H9 (cell line): ENCODE measurements at regions not wholly inside any gene's neighbourhood (a gene's known extent, or its start where the extent isn't known, plus 50 kb on each side); places are given as distances from the start of the nearest gene placed in this dataset.
"Not testable (repeated sequence)": the region's sequence is repeated elsewhere in the genome, so short reads cannot be mapped to it uniquely, and the experiment has no call there.

Experiments
- DNase-seq: peaks from one replicate; pipeline ENCODE4 v3.0.0-alpha.2; 2017
- H2AFZ ChIP-seq: one replicate; pipeline ENCODE4 v1.6.1; 2013; ENCODE audit warnings: mild to moderate bottlenecking, low read length, control low read depth, moderate library complexity
- H2AK5ac ChIP-seq: 2 replicates; pipeline ENCODE4 v1.6.1; 2013; ENCODE audit warnings: low read length, control low read depth, mixed read lengths; ENCODE audit not compliant: insufficient read length
- H2BK120ac ChIP-seq: one replicate; pipeline ENCODE4 v1.6.1; 2013; ENCODE audit warnings: low read depth, mild to moderate bottlenecking, low read length, control low read depth, inconsistent platforms; ENCODE audit not compliant: poor library complexity, severe bottlenecking
- H2BK12ac ChIP-seq: 2 replicates; pipeline ENCODE4 v1.6.1; 2013; ENCODE audit warnings: low read length, control low read depth, mixed read lengths, low read depth; ENCODE audit not compliant: insufficient read length
- H2BK15ac ChIP-seq: 2 replicates; pipeline ENCODE4 v1.6.1; 2013; ENCODE audit warnings: low read depth, low read length, control low read depth
- H2BK20ac ChIP-seq: one replicate; pipeline ENCODE4 v1.6.1; 2013; ENCODE audit warnings: low read depth, mild to moderate bottlenecking, low read length, control low read depth, inconsistent platforms; ENCODE audit not compliant: poor library complexity, severe bottlenecking
- H2BK5ac ChIP-seq: 2 replicates; pipeline ENCODE4 v1.6.1; 2013; ENCODE audit warnings: low read length, control low read depth, mixed read lengths; ENCODE audit not compliant: insufficient read length
- H3K14ac ChIP-seq: 2 replicates; pipeline ENCODE4 v1.6.1; 2013; ENCODE audit warnings: low read length, control low read depth; ENCODE audit not compliant: insufficient read depth
- H3K18ac ChIP-seq: 2 replicates; pipeline ENCODE4 v1.6.1; 2013; ENCODE audit warnings: low read depth, mild to moderate bottlenecking, mixed read lengths, low read length, control low read depth; ENCODE audit not compliant: insufficient read length
- H3K23ac ChIP-seq: 2 replicates; pipeline ENCODE4 v1.6.1; 2013; ENCODE audit warnings: low read length, control low read depth, mixed read lengths, low read depth; ENCODE audit not compliant: insufficient read length
- H3K23me2 ChIP-seq: 2 replicates; pipeline ENCODE4 v1.6.1; 2013; ENCODE audit warnings: low read depth, mild to moderate bottlenecking, mixed read lengths, low read length, control low read depth; ENCODE audit not compliant: insufficient read length, poor library complexity, severe bottlenecking
- H3K27ac ChIP-seq: 2 replicates; pipeline ENCODE4 v1.5.1; 2013; ENCODE audit warnings: low read length, control low read depth, mixed read lengths, low read depth; ENCODE audit not compliant: insufficient read length
- H3K27me3 ChIP-seq: 2 replicates; pipeline ENCODE4 v1.6.1; 2013; ENCODE audit warnings: low read length, control low read depth, inconsistent platforms; ENCODE audit not compliant: insufficient read depth
- H3K4ac ChIP-seq: 2 replicates; pipeline ENCODE4 v1.6.1; 2013; ENCODE audit warnings: low read depth, mild to moderate bottlenecking, control low read depth, inconsistent platforms, low read length, moderate library complexity
- H3K4me1 ChIP-seq: 2 replicates; pipeline ENCODE4 v1.6.1; 2013; ENCODE audit warnings: low read length, control low read depth, inconsistent platforms; ENCODE audit not compliant: insufficient read depth
- H3K4me2 ChIP-seq: 2 replicates; pipeline ENCODE4 v1.6.1; 2013; ENCODE audit warnings: low read length, control low read depth, mixed read lengths; ENCODE audit not compliant: insufficient read length, insufficient read depth
- H3K56ac ChIP-seq: 2 replicates; pipeline ENCODE4 v1.6.1; 2013; ENCODE audit warnings: low read depth, mild to moderate bottlenecking, mixed read lengths, low read length, control low read depth; ENCODE audit not compliant: insufficient read length
- H3K79me1 ChIP-seq: 2 replicates; pipeline ENCODE4 v1.6.1; 2013; ENCODE audit warnings: low read depth, mild to moderate bottlenecking, moderate library complexity, low read length, control low read depth, inconsistent platforms; ENCODE audit not compliant: insufficient read depth, poor library complexity, severe bottlenecking
- H3K79me2 ChIP-seq: 2 replicates; pipeline ENCODE4 v1.6.1; 2013; ENCODE audit warnings: low read length, control low read depth, inconsistent platforms; ENCODE audit not compliant: insufficient read depth
- H3K9ac ChIP-seq: 2 replicates; pipeline ENCODE4 v1.6.1; 2013; ENCODE audit warnings: low read length, control low read depth, mixed read lengths; ENCODE audit not compliant: insufficient read length; ENCODE audit errors: extremely low read depth
- H3K9me3 ChIP-seq: one replicate; pipeline ENCODE4 v1.6.1; 2013; ENCODE audit warnings: low read depth, low read length, inconsistent platforms; ENCODE audit not compliant: control insufficient read depth
- H3T11ph ChIP-seq: one replicate; pipeline ENCODE4 v1.6.1; 2013; ENCODE audit warnings: mild to moderate bottlenecking, low read length, control low read depth, inconsistent platforms
- H4K20me1 ChIP-seq: one replicate; pipeline ENCODE4 v1.6.1; 2013; ENCODE audit not compliant: control insufficient read depth, insufficient read length, insufficient read depth
- H4K5ac ChIP-seq: 2 replicates; pipeline ENCODE4 v1.6.1; 2013; ENCODE audit warnings: low read depth, mild to moderate bottlenecking, mixed read lengths, low read length, control low read depth; ENCODE audit not compliant: insufficient read length
- H4K8ac ChIP-seq: replicated peaks from 2 replicates; pipeline ENCODE4 v1.6.1; 2013; ENCODE audit warnings: low read length, control low read depth, mixed read lengths, low read depth; ENCODE audit not compliant: insufficient read length
- H4K91ac ChIP-seq: 2 replicates; pipeline ENCODE4 v1.6.1; 2013; ENCODE audit warnings: low read depth, mild to moderate bottlenecking, moderate library complexity, mixed read lengths, low read length, control low read depth; ENCODE audit not compliant: insufficient read length
- H3K27ac Mint-ChIP-seq, 3 experiments: 2 replicates in 2 of 3; 3 replicates in 1 of 3; pipeline ENCODE4 v1.8.0; 2020 to 2021; ENCODE audit warnings: mixed read lengths in 3 of 3, mild to moderate bottlenecking in 1 of 3, moderate library complexity in 1 of 3
- H3K27me3 Mint-ChIP-seq: 2 replicates; pipeline ENCODE4 v1.8.0; 2021; ENCODE audit warnings: low read depth, mild to moderate bottlenecking, moderate library complexity, mixed read lengths
- H3K36me3 Mint-ChIP-seq, 3 experiments: 2 replicates in 2 of 3; 3 replicates in 1 of 3; pipeline ENCODE4 v1.8.0; 2020 to 2021; ENCODE audit warnings: low read depth in 3 of 3, mixed read lengths in 3 of 3; ENCODE audit not compliant: insufficient read depth in 1 of 3
- H3K4me1 Mint-ChIP-seq, 2 experiments: 2 replicates each; pipeline ENCODE4 v1.8.0; 2020; ENCODE audit warnings: mixed read lengths in 2 of 2
- H3K4me3 Mint-ChIP-seq, 2 experiments: 2 replicates in 1 of 2; 3 replicates in 1 of 2; pipeline ENCODE4 v1.8.0; 2020 to 2021; ENCODE audit warnings: mild to moderate bottlenecking in 2 of 2, mixed read lengths in 2 of 2, moderate library complexity in 1 of 2
- H3K9me3 Mint-ChIP-seq, 2 experiments: 2 replicates in 1 of 2; 3 replicates in 1 of 2; pipeline ENCODE4 v1.8.0; 2020; ENCODE audit warnings: mild to moderate bottlenecking in 2 of 2, mixed read lengths in 2 of 2, moderate library complexity in 1 of 2
- WGBS: extraction: QIAGEN DNeasy Blood & Tissue Kit; methylation state at CpG from one replicate; pipeline ENCODE4 v1.1.7; 2013; ENCODE audit warnings: missing lambda C conversion rate, low lambda C conversion rate, mixed read lengths; ENCODE audit not compliant: insufficient read length; ENCODE audit errors: extremely low coverage; 5-methylcytosine and 5-hydroxymethylcytosine counted together

DNA sequence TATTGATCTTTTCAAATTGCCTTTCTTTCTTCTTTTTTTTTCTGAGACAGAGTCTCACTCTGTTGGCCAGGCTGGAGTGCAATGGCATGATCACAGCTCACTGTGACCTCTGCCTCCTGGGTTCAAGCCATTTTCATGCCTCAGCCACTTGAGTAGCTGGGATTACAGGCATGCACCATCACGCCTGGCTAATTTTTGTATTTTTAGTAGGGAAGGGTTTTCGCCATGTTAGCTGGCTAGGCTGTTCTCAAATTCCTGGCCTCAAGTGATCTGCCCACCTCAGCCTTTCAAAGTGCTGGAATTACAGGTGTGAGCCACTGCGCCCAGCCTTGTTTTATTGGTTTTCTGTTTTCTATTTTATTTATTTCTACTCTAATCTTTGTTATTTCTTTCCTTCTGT, 82.7 kb upstream of the NUDT6 start:
- not testable (repeated sequence) for H3K27me3 Mint-ChIP-seq, H2BK20ac ChIP-seq, DNase-seq, H3K27me3 ChIP-seq, H3K9me3 ChIP-seq, H3K27ac Mint-ChIP-seq, H3K14ac ChIP-seq, H3K18ac ChIP-seq, H3K4me3 Mint-ChIP-seq, H3K4me1 Mint-ChIP-seq, H4K8ac ChIP-seq, H2AFZ ChIP-seq, H3K27ac ChIP-seq, H3K79me1 ChIP-seq, H2BK5ac ChIP-seq, H4K5ac ChIP-seq, H3K4ac ChIP-seq, H3K23ac ChIP-seq, H2BK120ac ChIP-seq, H3K79me2 ChIP-seq, H3K56ac ChIP-seq, H3K4me2 ChIP-seq, H3K9ac ChIP-seq, H3K4me1 ChIP-seq, H2AK5ac ChIP-seq, H4K91ac ChIP-seq, H3T11ph ChIP-seq, H3K23me2 ChIP-seq, H2BK12ac ChIP-seq, H2BK15ac ChIP-seq, H4K20me1 ChIP-seq
- no CpG with 5 or more reads among the region's 3 CpGs for WGBS
- Mint-ChIP-seq H3K36me3 (peaks cover 34 to 74% (median 54%) of the 10 kb centered on the region in 3 experiments), H3K9me3 (peaks cover 27% of the 10 kb centered on the region in 2 experiments)
